Activated CD4-positive, alpha-beta T cell treated with anti-CD3 and anti-CD28 coated beads, Interleukin-2, amount 10 ng/mL, durations not matched to agents 7 days and 5 days (primary cell): ENCODE measurements at regions not wholly inside any gene's neighbourhood (a gene's known extent, or its start where the extent isn't known, plus 50 kb on each side); places are given as distances from the start of the nearest gene placed in this dataset.

Experiments used
- CTCF ChIA-PET: fragments of 350-600 bp; sonication (Branson Sonifier 250); formaldehyde crosslinking; loops from one replicate; lab custom pipeline; 2021; ENCODE audit warnings: antibody characterized with exemption; lab: Charles Lee
- POLR2A ChIA-PET: fragments of 350-600 bp; sonication (Branson Sonifier 250); formaldehyde crosslinking; loops from one replicate; lab custom pipeline; 2021; ENCODE audit warnings: antibody characterized with exemption; lab: Charles Lee
- DNase-seq: peaks from one replicate; pipeline ENCODE4 v3.0.0-alpha.2; 2020
- H3K27ac Mint-ChIP-seq: one replicate; pipeline ENCODE4 v1.8.0; 2021; ENCODE audit warnings: mild to moderate bottlenecking, moderate library complexity, mixed read lengths
- H3K27me3 Mint-ChIP-seq: one replicate; pipeline ENCODE4 v1.8.0; 2021; ENCODE audit warnings: mixed read lengths
- H3K36me3 Mint-ChIP-seq: one replicate; pipeline ENCODE4 v1.8.0; 2021; ENCODE audit warnings: low read depth, mixed read lengths
- H3K4me1 Mint-ChIP-seq: one replicate; pipeline ENCODE4 v1.8.0; 2021; ENCODE audit warnings: mixed read lengths
- H3K4me3 Mint-ChIP-seq: one replicate; pipeline ENCODE4 v1.8.0; 2021; ENCODE audit warnings: mild to moderate bottlenecking, moderate library complexity, mixed read lengths
- H3K9me3 Mint-ChIP-seq: one replicate; pipeline ENCODE4 v1.8.0; 2021; ENCODE audit warnings: mixed read lengths

DNA sequence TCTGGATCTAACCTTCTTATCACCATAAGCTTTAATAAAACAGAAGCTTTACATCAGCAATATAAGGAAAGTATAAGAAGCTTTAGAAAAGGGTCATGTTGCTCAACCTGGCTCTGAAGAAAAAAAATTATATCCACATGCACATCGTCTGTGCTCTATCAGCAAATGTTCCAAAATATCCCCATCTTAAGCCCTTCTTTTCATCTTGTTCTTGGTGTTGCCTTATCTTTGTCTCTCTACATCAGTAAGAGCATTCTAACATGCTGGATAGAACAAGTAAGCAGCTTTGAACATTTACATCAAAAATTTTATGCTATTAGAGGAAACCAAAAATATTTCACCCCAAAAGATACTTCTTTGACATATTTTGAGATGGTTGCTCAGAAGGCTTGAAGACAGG, 157.8 kb upstream of the SNX7 start:
- Mint-ChIP-seq H3K36me3 (no peaks in the 10 kb centered on the region), H3K9me3 (peaks cover 6% of the 10 kb centered on the region), H3K4me1 (no peaks in the 10 kb centered on the region), H3K27me3 (no peaks in the 10 kb centered on the region), H3K4me3 (no peak overlapping the region), H3K27ac (no peak overlapping the region)
- no peak for DNase-seq
- POLR2A ChIA-PET, result no interaction called here
- CTCF ChIA-PET, result no interaction called here

DNA sequence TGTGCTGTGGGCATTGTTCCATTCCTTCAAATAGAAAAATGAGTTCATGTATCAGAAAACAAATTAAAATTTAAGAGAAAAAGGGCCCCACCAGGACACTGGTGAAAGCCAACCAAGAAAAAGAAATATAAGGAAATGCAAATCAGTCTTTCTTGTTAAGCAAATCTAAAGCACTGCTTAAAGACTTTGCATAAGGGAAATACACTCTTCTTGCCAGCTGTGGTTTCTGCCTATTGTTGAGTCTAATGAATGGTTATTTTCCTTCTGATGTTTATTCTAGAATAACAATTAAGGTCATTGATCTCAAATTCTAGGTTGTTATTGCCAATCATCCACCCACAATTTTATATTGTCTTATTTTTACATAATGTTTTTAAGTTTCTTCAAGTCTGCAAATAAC, 158.6 kb upstream of the SNX7 start:
- no peak for DNase-seq
- H3K4me3 Mint-ChIP-seq, result no peak overlapping the region
- H3K36me3 Mint-ChIP-seq, result no peaks in the 10 kb centered on the region
- ChIA-PET CTCF (no interaction called here), POLR2A (no interaction called here)
- peaks cover 6% of the 10 kb centered on the region for H3K9me3 Mint-ChIP-seq
- H3K27ac Mint-ChIP-seq, result no peak overlapping the region
- no peaks in the 10 kb centered on the region for H3K4me1 Mint-ChIP-seq
- H3K27me3 Mint-ChIP-seq, result no peaks in the 10 kb centered on the region

DNA sequence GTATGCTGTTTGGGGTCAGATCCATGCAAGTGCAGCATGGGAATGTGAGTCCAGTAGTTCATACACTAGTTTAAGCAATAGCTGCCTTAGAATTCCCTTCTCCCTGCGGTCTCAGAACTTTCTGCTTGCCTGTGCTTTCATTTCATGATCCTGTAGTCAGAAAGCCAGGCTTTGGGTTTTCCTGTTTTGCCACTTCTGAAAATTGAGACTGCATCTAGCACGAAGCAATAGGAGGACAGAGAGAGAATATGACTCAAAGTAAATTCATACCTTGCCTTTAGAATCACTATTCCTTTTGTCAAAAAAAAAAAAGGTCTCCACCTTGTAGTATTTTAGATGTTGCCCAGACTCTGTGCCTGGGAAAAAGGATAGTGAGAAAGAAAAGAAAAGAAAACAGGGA, 161.2 kb upstream of the SNX7 start:
- no peak overlapping the region for H3K4me3 Mint-ChIP-seq
- H3K27ac Mint-ChIP-seq, result no peak overlapping the region
- H3K9me3 Mint-ChIP-seq, result no peaks in the 10 kb centered on the region
- ChIA-PET POLR2A (no interaction called here), CTCF (interaction anchor here (0.6 kb wide), 1 partner anchor 1221 kb away, joined by 3 read pairs; no protein-coding TSS in a partner anchor)
- H3K36me3 Mint-ChIP-seq, result no peaks in the 10 kb centered on the region
- no peaks in the 10 kb centered on the region for H3K4me1 Mint-ChIP-seq
- no peak for DNase-seq
- H3K27me3 Mint-ChIP-seq, result no peaks in the 10 kb centered on the region

DNA sequence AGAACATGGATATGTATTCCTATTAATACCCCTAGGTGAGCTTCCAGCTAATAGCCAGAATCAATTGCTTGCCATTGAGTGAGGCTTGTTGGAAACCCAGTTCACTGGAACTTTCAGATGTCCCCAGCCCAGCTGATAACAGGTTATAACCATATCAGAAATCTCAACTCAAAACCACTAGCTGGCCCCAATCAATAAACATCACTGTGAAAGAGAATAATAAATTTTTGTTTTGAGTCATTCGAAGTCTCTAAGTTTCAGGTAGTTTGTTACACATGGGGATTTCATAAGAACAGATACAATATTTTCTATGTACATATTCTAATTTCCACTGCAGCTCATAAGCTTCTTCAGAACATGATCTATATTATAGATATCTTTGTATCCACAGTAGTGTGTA, 162.9 kb upstream of the SNX7 start:
- H3K9me3 Mint-ChIP-seq, result no peaks in the 10 kb centered on the region

DNA sequence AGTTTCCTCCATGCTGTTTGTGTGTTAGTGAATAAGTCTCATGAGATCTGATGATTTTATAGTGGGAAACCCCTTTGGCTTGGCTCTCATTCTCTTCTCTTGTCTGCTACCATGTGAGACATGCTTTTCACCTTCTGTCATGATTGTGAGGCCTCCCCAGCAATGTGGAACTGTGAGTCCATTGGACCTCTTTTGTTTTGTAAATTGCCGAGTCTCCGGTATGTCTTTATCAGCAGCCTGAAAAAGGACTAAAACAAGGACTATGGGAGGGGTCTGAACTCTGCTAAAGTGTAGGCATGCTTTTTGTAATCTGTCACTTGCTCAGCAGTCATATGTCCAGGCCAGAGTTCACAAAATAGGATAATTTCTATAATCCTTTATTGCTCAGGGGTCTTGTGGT, 164.0 kb upstream of the SNX7 start:
- H3K27me3 Mint-ChIP-seq, result no peaks in the 10 kb centered on the region
- no peak overlapping the region for H3K4me3 Mint-ChIP-seq
- POLR2A ChIA-PET, result no interaction called here
- CTCF ChIA-PET, result no interaction called here
- H3K36me3 Mint-ChIP-seq, result no peaks in the 10 kb centered on the region
- no peaks in the 10 kb centered on the region for H3K9me3 Mint-ChIP-seq
- no peaks in the 10 kb centered on the region for H3K4me1 Mint-ChIP-seq
- no peak for DNase-seq
- no peak overlapping the region for H3K27ac Mint-ChIP-seq

More for the DNA sequence above, 162.9 kb upstream of the SNX7 start:
- Mint-ChIP-seq H3K27me3 (no peaks in the 10 kb centered on the region), H3K36me3 (no peaks in the 10 kb centered on the region), H3K4me3 (no peak overlapping the region), H3K4me1 (no peaks in the 10 kb centered on the region), H3K27ac (no peak overlapping the region)
- ChIA-PET CTCF (no interaction called here), POLR2A (no interaction called here)
- DNase-seq, result no peak

DNA sequence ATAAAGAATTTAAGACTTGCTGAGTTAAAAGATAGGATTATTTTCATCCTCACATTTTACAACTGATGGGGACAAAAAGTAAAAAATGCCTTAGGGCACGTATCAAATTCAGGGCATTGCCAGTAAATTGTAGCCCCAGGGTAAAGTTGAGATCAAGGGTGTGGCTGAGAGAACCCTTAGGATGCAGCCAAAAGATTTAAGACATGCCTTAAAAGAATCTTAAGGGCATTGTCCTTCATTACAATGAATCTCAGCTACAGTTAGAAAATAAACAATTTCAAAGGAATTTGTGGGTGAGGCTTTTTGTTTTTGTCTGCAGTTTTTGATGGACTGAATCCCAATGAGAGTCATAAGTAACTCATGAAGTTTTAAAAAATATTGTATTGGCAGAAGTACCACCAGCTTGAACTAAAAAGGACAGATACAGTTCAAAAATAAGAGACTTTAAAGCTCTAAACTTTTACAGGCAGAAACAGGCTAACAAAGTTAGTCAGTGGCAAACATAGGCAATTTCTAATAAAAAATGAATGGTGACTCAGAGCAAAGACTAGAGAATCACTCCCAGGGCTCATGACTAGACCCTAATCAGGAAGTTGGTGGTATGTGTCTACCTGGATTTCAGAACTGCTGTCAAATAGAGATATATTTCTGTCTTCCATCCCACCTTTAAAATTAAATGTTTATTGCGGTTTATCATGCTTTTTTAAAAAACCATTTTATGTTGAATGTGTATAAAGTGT, 165.1 kb upstream of the SNX7 start:
- Mint-ChIP-seq H3K9me3 (no peaks in the 10 kb centered on the region), H3K27me3 (no peaks in the 10 kb centered on the region), H3K4me1 (no peaks in the 10 kb centered on the region), H3K4me3 (no peak overlapping the region), H3K36me3 (no peaks in the 10 kb centered on the region), H3K27ac (no peak overlapping the region)
- no peak for DNase-seq
- ChIA-PET POLR2A (no interaction called here), CTCF (no interaction called here)

DNA sequence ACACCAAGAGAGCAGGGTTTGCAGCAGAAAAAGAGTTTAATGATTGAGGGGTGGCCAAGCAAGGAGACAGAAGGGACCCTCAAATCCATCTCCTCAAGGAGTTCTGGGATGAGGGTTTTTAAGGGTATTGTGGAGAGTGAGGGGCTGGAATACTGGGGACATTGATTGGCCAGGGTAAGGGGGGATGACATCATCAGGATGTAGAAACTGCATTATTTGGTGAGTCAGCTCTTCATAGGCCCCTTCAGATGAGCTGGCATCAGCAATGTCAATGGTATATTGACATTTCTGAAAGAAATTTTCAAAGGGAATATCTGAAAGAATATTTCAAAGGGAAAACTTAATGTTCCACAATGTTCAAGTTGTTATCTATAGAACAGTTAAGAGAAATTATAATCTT, 168.1 kb upstream of the SNX7 start:
- H3K4me3 Mint-ChIP-seq, result no peak overlapping the region
- H3K36me3 Mint-ChIP-seq, result no peaks in the 10 kb centered on the region

DNA sequence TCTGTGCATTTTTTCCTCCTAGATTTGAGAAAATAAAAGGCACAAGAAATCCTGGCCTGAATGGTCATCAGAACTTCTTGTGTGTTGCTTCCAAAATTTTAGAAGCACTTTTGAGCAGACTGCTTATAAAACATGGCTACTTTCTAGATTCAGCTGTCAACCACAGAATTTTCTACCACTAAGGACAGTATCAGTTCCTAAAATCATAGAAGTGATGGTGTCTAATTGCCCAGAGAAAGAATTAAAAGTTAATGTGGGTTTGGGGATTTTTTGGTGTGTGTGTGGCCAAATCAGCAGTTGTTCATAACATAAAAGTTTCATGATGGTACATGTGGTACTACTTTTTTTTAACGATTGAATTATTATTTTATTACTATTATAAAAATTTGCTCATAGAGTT, 171.4 kb upstream of the SNX7 start:
- Mint-ChIP-seq H3K9me3 (no peaks in the 10 kb centered on the region), H3K36me3 (no peaks in the 10 kb centered on the region), H3K4me3 (no peak overlapping the region), H3K27me3 (no peaks in the 10 kb centered on the region), H3K4me1 (no peaks in the 10 kb centered on the region), H3K27ac (no peak overlapping the region)
- ChIA-PET POLR2A (no interaction called here), CTCF (no interaction called here)
- DNase-seq, result no peak

More for the DNA sequence above, 168.1 kb upstream of the SNX7 start:
- Mint-ChIP-seq H3K4me1 (no peaks in the 10 kb centered on the region), H3K9me3 (no peaks in the 10 kb centered on the region), H3K27ac (no peak overlapping the region), H3K27me3 (no peaks in the 10 kb centered on the region)
- POLR2A ChIA-PET, result no interaction called here
- CTCF ChIA-PET, result no interaction called here
- no peak for DNase-seq

DNA sequence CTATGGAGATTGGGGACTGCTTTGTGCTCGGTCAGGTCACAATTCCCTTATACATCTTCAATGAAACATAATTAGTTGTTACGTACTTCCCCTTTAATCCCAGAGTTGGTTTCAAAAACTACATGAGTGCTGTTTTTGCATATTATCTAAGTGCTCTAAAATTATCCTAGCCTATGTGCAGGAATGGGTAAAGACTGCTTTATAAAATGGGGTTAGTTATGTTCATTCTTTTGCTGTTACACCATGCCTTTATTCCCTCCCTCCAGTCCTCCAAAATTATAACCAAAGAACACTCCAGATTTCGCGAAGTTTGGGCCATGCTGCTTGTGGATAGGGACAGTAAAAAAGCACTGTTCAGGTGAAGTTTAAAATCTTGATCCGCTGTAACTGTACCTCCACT, 173.9 kb upstream of the SNX7 start:
- no peaks in the 10 kb centered on the region for H3K9me3 Mint-ChIP-seq
- no peaks in the 10 kb centered on the region for H3K4me1 Mint-ChIP-seq
- H3K27ac Mint-ChIP-seq, result no peak overlapping the region
- no peak overlapping the region for H3K4me3 Mint-ChIP-seq
- POLR2A ChIA-PET, result no interaction called here
- CTCF ChIA-PET, result interaction anchor here (0.5 kb wide), 1 partner anchor 1754 kb away, joined by 3 read pairs; no protein-coding TSS in a partner anchor
- no peaks in the 10 kb centered on the region for H3K36me3 Mint-ChIP-seq
- DNase-seq, result no peak
- H3K27me3 Mint-ChIP-seq, result no peaks in the 10 kb centered on the region

DNA sequence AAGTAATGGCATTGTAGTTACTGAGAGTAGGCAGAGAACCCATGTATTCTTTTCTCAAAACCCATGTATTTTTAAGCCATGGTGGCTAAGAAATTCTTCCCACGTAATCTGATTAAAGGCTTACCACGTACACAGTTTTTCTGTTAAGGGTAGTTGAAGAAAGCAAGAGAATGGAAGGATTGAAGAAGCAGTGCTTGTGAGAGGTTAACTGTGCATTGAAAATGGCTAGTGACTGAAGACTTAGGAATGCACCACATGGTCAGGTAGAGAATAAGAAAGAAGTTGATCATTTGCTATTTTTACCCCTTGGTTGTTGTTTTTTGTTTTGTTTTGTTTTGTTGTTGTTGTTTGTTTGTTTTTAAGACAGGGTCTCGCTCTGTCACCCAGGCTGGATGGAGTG, 178.9 kb upstream of the SNX7 start:
- ChIA-PET CTCF (no interaction called here), POLR2A (no interaction called here)
- Mint-ChIP-seq H3K27ac (no peak overlapping the region), H3K4me3 (no peak overlapping the region), H3K36me3 (no peaks in the 10 kb centered on the region), H3K9me3 (no peaks in the 10 kb centered on the region), H3K27me3 (peaks cover 5% of the 10 kb centered on the region), H3K4me1 (no peaks in the 10 kb centered on the region)
- DNase-seq, result no peak

DNA sequence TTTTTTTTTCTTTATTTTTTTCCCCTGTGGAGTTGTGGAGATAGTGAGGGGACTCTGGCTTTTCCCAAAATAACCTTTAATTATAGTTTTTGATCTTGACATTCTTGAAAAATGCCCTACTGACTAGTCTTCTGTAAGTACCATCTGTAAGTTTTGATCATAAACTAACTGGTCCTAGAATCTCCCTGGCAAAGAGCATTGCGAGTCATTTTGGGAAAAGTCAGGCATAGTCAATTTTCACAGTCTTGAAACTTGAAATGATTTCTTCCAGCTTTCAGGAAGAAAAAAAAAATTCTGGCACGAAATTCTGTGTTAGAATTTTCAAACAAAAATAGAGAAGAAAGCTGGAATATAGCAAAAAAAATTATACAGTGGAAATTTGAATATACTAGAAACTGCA, 181.2 kb upstream of the SNX7 start:
- Mint-ChIP-seq H3K27me3 (peaks cover 5% of the 10 kb centered on the region), H3K4me3 (no peak overlapping the region), H3K27ac (no peak overlapping the region), H3K9me3 (no peaks in the 10 kb centered on the region), H3K36me3 (no peaks in the 10 kb centered on the region), H3K4me1 (no peaks in the 10 kb centered on the region)
- no peak for DNase-seq
- CTCF ChIA-PET, result no interaction called here
- POLR2A ChIA-PET, result no interaction called here

DNA sequence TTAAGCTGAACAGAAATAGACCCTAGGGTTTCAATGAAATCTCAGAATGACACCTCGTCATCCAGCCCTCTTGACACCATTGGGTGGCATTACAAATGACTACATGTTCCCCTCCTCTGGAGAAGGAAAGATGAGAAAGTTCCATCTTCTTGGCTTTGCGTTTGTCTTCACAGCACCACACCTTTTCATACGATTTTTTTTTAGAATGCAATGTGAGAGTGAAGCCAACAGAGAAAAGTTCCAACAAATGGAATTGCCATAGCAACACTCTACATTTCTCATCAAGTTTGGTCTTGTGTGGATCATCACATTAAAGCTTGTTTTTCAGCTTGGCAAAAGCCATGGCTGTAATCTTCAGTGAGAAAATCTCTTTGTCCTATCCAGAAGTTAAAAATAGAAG, 183.4 kb upstream of the SNX7 start:
- Mint-ChIP-seq H3K36me3 (no peaks in the 10 kb centered on the region), H3K4me1 (no peaks in the 10 kb centered on the region), H3K27ac (no peak overlapping the region), H3K4me3 (no peak overlapping the region), H3K27me3 (peaks cover 5% of the 10 kb centered on the region), H3K9me3 (no peaks in the 10 kb centered on the region)
- ChIA-PET POLR2A (no interaction called here), CTCF (interaction anchor here (0.7 kb wide), 1 partner anchor 658 kb away, joined by 3 read pairs; no protein-coding TSS in a partner anchor)
- no peak for DNase-seq

DNA sequence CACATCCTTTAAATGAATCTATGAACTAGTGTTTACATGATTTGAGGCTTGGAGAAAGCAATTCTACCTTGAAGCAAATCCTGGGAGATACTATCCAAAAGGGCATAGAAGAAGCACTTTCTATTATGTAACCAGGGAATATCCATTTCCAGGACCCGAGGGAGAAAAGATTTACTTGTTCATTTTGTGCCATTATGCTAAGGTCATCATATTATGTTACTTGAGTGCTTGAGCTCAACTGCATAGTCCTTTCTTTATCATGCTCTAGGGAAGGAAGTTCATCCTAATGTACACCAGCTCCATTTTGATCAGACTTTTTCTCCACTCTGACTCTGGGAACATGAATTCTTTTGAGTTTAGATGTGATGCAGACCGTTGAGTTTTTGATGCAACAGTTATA, 188.6 kb upstream of the SNX7 start:
- no peaks in the 10 kb centered on the region for H3K27me3 Mint-ChIP-seq
- no peak for DNase-seq
- POLR2A ChIA-PET, result no interaction called here
- H3K4me3 Mint-ChIP-seq, result no peak overlapping the region
- CTCF ChIA-PET, result no interaction called here
- H3K27ac Mint-ChIP-seq, result no peak overlapping the region
- no peaks in the 10 kb centered on the region for H3K9me3 Mint-ChIP-seq
- no peaks in the 10 kb centered on the region for H3K4me1 Mint-ChIP-seq
- no peaks in the 10 kb centered on the region for H3K36me3 Mint-ChIP-seq

DNA sequence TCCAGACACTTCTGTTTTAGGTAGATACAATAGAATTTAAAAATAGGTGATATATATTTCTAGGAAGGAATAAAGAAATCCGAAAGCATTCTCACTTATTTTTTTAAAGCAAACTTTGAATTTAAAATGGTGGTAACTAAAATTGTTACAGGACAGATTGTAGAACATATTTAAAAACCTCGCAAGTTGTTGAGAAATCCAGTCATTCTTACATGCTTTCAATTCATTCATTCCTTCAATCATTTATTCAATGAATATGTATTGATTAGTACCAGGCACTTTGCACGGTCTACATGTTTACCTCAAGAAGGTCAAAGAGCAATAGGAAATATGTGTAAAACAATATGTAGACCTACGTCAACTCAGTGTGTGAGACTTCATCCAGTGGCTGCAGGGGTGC, 189.9 kb upstream of the SNX7 start:
- no peaks in the 10 kb centered on the region for H3K36me3 Mint-ChIP-seq
- H3K27me3 Mint-ChIP-seq, result peaks cover under 1% of the 10 kb centered on the region
- H3K4me1 Mint-ChIP-seq, result no peaks in the 10 kb centered on the region
- DNase-seq, result no peak
- H3K9me3 Mint-ChIP-seq, result no peaks in the 10 kb centered on the region
- H3K4me3 Mint-ChIP-seq, result no peak overlapping the region
- no peak overlapping the region for H3K27ac Mint-ChIP-seq
- POLR2A ChIA-PET, result no interaction called here
- CTCF ChIA-PET, result no interaction called here
